NT2/D1 (cell line): ENCODE measurements at regions not wholly inside any gene's neighbourhood (a gene's known extent, or its start where the extent isn't known, plus 50 kb on each side); places are given as distances from the start of the nearest gene placed in this dataset.

Experiments
- SUZ12 ChIP-seq: IDR thresholded peaks from 2 replicates; pipeline ENCODE4 v1.6.1; 2011; ENCODE audit not compliant: insufficient read length, insufficient read depth; ENCODE audit errors: extremely low read depth
- YY1 ChIP-seq: IDR thresholded peaks from 2 replicates; pipeline ENCODE4 v1.6.1; 2011; ENCODE audit not compliant: insufficient read length, insufficient read depth

DNA sequence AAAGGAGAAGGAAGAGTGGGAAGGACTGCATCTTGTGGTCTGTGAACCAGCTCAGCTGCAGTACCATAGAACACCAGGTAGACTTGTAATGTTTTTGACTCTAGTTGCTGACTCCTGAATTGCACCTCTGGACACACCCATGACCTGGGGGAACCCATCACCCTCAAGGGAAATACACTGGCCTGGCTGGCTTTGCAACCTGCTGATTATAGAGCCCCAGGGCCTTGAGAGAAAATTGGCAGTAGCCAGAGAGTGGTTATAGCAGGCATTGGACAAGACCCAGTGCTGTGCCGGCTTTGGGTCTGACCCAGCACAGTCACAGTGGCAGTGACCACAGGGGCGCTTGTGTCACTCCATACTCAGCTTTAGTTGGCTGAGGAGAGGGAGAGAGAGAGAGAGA, 902.3 kb downstream of the GRID1 start:
- TF ChIP-seq SUZ12, result no peak
- TF ChIP-seq YY1, result no peak
